GM19328 (cell line): ENCODE measurements at regions not wholly inside any gene's neighbourhood (a gene's known extent, or its start where the extent isn't known, plus 50 kb on each side); places are given as distances from the start of the nearest gene placed in this dataset.

Experiments
- ATAC-seq: cut with Tn5 transposase; IDR thresholded peaks from one replicate; pipeline ENCODE4 v1.9.1; 2021; ENCODE audit warnings: mild to moderate bottlenecking, moderate library complexity; ENCODE audit not compliant: unreplicated experiment

DNA sequence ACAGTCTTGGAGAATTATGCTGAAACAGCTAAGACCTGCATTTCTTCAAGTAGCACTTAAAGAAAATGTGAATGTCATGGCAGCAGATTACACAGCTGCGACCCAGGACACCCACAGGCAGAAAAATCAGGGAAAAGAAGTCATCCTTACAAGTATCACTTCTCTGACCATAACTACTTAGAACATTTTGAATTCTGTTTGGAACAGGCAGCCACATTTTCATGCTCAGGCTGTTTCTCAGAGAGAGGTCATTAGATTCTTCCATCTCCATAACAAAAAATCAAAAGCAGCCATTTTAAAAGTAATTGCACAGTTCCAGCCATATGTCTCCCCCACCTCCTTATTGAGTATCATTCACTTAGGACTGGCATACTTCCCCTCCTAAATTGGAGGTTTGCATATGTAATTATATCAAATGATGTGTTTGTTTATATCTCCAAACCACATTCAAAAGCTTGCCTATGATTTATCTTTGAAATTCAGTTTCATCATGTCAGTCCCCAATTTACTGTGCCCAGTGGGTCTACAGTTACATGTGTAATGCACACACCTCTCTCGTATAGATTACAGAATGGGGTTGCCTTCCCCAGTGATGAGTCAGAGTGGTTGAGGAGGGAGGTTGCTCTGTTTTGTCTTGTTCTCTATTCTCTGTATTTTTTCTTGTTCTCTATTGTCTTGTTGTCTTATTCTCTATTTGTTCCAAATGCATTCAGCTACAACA lies 276.5 kb upstream of the MTNR1B start:
- ATAC-seq: no peak

GRCh38 chr11:92696076-92696475 lies 273.4 kb upstream of the MTNR1B start:
- ATAC-seq: no peak

GRCh38 chr11:92697461-92698312 lies 271.8 kb upstream of the MTNR1B start:
- ATAC-seq: no peak

DNA sequence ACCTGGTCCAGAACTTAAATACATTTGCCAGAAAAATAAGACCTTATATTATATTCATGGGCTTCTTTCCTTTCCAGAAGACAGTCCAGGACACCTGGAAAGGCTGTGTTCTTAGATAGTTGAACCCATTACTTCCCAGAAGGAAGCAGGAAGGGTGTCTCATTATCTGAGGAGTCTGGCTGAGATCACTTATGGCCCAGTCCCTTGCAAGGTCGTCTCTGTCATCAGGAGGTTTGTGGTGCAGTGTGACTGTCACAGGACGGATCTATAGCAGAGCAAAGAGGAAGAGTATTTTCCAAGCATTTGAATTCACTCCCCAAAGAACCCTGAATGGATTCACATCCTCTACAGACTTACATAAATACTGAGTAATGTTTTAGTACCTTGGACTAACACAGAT lies 270.7 kb upstream of the MTNR1B start:
- ATAC-seq: no peak

DNA sequence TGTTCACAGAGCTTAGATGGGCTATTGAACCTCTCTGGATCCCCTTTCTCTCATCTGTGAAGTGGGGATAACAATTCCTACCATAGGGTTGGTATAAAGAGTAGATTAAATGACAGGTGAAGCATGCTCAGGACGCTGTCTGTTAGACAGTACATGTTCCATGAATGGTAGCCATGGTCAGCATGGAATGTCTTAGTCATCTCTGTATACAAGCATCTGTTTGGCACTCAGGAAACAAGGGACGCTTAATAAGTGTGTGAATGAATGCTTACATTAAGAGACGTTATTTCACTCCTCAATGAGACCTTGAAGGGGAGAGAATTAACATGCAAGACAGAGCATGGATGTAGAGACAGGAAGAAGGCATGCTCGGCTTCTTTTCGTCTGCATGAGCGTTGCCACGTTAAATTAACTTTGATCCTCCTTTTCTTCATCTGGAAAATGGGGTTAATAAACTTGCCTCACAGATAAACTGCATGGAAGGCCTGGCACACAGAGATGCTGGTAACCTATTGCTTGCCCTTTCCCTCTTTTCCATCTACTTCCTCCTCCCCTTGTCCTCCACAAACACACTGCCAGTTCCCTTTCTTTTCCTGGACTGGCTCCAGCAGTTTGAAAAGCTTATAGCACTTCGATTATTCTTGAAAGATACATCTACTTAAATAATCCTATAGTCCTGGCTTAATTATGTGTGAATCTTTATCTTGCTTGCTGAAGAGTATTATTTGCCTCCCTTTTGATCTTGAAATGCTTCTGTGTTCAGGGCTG lies 267.2 kb upstream of the MTNR1B start:
- no peak for ATAC-seq

GRCh38 chr11:92702805-92703448 lies 266.5 kb upstream of the MTNR1B start:
- ATAC-seq: no peak

DNA sequence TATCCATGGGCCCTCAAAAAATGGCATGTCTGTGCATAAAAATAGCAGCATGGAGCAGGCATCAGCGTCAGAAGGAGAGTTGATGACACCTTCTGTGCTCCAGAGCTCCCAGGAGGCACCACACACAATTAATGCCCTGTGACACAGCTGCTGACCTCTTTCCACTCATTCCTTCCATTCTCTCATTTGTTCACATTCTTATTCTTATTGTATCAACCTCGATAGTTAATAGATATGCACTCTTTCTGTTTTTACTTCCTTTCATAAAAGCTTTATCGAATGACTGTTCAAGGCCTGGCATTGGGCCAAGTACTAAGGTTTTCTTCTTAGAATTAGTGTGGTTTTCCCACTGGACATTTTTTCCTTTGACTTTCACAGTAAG lies 266.0 kb upstream of the MTNR1B start:
- ATAC-seq: no peak

- no peak for ATAC-seq
Measured at GRCh38 chr11:92707173-92707619, 262.3 kb upstream of the MTNR1B start.

DNA sequence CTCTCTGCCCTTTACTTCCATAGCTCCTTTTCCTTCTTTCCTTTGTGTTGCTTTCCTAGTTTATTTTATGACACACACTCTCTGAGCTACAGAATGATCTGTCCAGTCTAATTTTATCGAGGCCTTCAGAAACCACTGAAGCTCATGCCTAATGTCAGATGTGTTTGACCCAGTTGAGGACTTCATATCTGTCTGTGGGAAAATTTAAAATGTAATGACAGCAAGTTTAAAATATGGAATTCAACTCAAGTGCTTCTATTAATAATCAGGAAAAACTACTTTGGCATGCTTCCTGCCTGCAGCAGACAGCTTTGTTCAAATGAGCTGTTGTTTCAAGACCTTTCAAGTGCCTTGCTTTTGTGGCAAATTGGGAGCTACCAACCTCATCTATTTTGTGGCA lies 261.8 kb upstream of the MTNR1B start:
- no peak for ATAC-seq

DNA sequence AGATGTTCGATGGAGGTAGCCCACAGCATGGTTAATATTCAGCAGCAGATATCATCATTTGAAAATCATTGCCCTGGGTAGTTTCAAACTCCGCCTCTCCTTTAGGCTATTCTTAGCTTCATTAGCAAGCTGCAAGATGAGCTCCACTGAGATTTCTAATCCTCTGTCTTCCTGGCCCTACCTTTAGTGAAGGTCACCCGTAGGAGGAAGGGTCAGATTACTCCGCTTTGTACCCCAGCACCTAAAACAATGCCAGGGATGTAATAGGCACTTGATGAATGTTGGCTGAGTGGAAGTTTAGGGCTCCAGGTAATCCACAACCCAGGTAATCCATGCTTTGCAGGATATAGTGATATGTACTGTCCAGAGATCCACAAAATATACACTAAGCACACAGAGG lies 260.1 kb upstream of the MTNR1B start:
- no peak for ATAC-seq

GRCh38 chr11:92711926-92712325 lies 257.5 kb upstream of the MTNR1B start:
- no peak for ATAC-seq

DNA sequence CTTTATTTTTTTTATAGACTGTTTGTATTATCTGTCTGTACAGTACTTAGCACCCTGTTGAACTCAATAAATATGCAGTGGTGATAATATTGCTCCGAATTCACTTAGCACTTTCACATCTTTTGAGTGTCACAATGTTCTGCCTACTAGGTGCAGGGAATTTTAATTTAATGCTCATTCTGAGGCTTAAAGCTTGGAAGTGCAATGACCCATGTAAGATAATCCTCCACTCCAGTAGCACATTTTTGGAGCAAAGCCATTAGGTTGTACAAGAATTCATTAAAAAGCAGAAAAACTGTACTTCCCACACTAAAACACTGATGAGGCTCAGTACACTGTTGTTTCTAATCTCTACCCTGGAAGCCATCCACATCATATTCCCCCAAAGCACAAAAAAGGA lies 255.3 kb upstream of the MTNR1B start:
- no peak for ATAC-seq

DNA sequence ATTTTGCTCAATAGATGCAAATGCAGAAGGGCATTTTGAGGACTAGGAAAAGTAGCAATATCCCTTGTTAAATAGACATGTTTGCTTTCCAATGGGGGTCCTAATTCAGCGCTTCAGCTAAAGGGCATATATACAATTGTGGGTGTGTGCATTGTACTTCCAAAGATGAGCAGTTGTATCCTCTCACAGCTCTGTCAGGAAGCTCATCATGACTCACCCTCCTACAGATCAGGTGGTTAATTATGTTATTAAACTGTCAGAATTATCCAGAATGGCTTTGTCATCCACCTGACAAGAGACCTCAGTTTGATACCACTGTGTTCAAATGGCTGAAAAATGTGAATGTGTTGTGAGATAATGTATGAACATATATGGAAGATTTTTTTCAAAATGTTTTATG lies 252.2 kb upstream of the MTNR1B start:
- ATAC-seq: no peak

DNA sequence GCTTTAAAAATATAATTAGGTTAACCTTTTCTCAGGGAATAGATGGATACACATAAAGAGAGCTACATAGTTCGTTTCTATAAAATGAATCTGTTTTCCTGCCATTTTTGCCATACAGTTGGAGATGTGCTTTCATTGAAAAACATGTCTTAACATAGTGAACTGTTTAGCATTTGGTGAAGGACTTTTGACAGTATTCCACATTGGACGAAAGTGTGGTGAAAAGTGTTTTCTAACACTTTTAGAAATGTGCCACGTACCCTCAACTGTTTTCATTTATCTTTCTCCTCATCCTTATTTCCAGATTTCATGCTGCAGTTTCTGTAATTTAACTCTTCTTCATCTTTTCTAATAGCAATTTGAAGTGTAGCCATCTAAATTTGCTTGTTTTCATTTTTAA lies 249.1 kb upstream of the MTNR1B start:
- ATAC-seq: no peak

GRCh38 chr11:92725352-92725751 lies 244.1 kb upstream of the MTNR1B start:
- ATAC-seq: no peak

- ATAC-seq: no peak
Measured at GRCh38 chr11:92727123-92727522, 242.3 kb upstream of the MTNR1B start.

GRCh38 chr11:92727769-92728168 lies 241.7 kb upstream of the MTNR1B start:
- no peak for ATAC-seq

DNA sequence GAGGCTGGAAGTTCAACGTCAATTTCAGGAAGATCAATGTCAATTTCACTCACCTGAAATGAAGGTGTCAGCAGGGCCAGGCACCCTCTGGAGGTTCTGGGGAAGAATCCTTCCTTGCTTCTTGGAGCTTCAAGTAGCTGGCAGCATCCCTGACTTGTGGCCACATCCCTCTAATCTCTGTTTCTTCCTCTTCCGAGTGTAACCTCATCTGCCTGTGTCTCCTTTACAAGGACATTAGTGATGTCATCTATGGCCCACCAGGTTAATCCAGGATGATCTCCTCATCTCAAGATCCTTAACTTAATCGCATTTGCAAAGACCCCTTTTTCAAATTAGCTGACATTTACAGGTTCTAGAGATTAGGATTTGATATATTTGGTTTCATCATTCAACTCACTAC lies 240.8 kb upstream of the MTNR1B start:
- no peak for ATAC-seq

DNA sequence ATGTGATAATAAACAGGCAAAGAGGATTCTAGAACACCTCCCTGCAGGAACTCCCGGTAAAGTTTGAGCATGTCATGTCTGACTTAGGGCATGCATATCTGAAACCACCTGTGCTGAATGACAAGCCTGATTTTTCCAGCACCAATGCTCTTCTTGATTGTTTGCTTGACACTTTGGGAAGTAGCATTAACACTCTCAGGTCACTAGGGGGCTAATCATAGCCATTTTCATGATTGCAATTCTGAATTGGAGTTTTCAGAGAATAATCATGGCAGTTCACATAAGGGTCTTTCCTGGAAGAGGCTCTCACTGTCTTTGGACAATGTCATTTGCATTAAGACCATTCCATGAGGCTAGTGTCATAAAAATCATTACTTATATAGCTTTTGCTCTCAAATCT lies 234.4 kb upstream of the MTNR1B start:
- no peak for ATAC-seq

DNA sequence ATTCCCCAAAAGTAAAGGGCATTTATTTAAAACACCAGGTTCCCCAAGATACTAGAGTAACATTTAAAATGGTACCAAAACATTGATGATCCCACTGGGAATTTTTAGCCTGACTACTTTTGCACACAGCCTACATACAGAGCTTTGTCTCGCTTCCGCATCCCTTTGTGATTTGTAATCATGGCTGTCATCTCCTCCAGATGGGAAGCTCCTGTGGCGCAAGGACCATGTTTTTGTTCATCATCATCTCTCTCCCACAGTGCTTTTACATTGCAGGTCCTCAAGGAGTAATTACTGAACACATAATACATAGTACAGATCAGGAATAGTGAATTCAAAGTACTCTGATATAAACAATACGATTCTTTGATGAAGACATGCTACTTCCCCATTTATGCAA lies 231.2 kb upstream of the MTNR1B start:
- ATAC-seq: no peak

DNA sequence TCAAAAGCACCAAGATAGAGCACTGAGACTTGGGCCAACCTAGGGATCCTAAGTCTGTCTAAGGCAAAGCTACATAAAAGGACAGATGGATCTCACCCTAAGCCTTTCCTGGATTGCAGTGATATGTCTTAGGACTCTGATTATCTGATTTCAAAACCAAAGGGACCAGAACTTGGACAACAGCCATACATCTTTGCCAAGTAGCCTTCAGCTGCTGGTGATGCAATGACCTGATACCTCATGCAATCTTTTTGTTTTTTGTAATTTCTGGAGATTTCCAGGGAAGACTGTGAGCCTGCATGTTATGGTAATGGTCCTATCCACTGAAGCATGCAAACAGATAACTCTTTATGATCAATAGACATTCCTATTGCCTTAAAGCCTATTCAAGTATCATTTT lies 230.4 kb upstream of the MTNR1B start:
- ATAC-seq: no peak
